ENCODE measurements at regions not wholly inside any gene's neighbourhood (a gene's known extent, or its start where the extent isn't known, plus 50 kb on each side); places are given as distances from the start of the nearest gene placed in this dataset.
"Not testable (repeated sequence)": the region's sequence is repeated elsewhere in the genome, so short reads cannot be mapped to it uniquely, and the experiment has no call there.

- DNase-seq = no peak
Measured at GRCh38 chr3:3433711-3434110, 254.2 kb upstream of the CRBN start.

DNA sequence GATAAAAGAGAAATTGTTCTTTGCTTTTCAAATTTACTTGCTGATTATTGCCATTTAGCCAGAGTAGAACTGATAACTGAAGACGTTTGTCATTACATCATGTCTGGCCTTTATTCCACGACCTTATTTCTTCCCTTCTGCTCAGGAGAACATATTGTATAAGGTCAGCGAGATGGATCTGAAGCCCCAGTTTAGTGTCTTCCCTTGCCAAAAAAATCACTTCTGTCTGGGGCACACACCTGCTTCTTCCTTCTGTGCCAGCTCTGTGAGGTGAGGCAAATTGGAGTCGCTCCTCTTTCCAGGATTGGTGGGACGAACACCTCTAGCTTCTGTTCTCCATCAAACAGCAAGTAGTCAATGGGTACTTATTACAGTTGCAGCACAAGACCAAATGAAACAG, 250.3 kb upstream of the CRBN start:
- DNase-seq = no peak

DNA sequence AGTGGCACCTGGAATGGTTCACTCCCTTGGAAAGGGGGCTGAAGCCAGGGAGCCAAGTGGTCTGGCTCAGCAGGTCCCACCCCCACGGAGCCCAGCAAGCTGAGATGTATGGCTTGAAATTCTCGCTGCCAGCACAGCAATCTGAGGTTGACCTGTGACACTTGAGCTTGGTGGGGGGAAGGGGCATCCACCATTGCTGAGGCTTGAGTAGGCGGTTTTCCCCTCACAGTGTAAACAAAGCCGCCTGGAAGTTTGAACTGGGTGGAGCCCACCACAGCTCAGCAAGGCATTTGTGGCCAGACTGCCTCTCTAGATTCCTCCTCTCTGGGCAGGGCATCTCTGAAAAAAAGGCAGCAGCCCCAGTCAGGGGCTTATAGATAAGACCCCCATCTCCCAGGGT, 228.2 kb upstream of the CRBN start:
- DNase-seq = not testable (repeated sequence)

- DNase-seq = no peak
Measured at GRCh38 chr3:3405131-3405530, 225.6 kb upstream of the CRBN start.

GRCh38 chr3:3403700-3404099, 224.2 kb upstream of the CRBN start:
- no peak for DNase-seq

DNA sequence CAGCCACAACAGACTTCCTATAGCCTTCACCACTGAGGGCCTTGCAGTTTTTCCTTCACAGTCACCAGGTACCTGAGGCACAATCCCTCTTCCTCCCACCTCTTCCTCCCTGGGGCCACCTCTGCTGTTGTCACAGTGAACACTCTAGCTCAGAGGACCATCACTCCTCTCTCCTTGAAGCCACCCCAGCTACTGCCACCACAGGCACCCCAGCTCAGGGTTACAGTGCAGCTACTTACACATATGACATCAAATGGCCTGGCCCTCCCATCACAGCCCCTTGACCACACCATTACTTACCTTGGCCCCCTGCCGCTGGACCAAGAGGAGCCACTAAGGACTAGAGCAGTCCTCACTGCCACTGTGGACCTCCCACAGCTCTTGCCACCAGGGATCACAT, 213.5 kb upstream of the CRBN start:
- no peak for DNase-seq

- DNase-seq = no peak
Measured at GRCh38 chr3:3383461-3383860, 204.0 kb upstream of the CRBN start.

DNA sequence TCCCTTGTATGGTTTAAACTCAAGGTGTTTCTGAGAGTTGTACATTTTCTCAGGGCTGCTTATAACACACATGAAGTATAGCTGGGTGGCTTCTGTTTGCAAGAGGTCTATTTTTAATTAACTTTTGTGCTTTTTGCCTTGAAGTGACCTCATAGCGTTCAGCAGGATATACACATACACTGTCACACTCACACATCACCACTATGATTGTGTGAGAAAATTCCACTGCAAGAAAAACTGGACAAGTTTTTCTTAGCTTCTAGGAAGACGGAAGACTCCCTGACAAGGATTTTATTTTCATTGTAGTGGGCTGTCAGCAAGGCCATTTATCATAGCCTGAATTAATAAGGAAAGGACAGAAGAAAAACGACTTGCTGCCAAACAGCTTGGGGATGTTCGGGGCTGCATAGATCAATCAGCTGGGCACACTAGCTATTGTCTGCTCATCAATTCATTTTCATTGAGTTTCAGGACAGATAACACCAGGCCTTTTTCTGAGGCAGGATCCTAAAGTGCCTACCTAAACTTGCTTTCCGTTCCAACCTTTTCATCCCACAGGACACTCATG, 192.8 kb upstream of the CRBN start:
- DNase-seq = no peak

GRCh38 chr3:3368306-3368705, 188.8 kb upstream of the CRBN start:
- DNase-seq = no peak

DNA sequence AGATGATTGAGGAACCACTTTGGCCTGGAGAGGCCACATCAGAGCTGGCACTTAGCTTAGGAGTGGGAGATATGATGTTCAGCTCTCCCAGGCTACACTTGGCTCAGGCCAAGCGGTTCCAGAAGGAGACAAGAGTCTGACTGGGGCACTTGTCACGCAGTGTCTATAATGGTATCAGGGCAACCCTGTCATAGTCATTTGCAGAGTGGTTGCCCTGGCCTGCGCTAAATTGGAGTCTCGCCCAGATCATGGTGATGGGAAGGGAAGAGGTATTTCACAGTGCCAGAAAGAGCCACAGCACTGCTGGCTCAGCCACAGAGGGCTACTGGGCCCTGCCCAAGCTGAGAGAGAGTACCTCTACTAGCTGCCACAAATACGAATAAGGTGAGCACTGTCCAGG, 186.9 kb upstream of the CRBN start:
- DNase-seq = no peak

DNA sequence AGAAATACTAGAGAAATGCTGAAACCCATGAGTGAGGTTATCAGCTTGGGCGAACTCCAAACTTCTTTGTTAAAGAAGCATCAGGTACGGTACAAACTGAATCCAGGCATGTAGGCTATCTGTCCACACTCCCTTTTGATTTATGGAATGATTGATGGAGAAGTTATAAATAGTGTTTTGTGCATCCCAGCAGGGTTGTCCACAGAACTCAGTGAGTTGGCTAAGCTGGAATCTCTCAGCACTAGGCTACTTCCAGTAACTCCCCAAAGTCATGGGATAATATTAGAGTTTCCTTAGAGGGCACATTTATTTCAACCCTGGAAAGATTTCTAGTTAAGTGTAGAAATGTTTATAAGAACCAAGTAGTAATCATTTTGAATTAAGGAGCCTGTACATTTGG, 186.2 kb upstream of the CRBN start:
- DNase-seq = no peak

DNA sequence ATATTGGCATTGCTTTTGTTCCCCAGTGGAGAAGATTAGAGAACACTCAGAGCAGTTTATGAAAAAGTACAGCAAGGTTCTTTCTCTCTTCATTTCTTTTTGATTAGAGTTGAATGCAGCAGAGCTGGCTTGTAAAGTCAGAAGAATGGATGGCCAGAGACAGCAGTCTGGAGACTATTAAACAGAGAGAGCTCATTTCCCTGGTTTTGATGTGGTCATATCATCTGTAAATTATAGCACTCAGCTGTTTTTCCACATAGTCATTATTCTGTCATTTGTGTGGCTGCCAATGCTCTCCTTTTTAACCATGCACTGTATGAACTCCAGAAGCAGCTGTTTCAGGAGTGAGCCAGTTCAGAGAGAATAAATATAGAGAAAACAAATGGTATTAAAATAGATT, 177.4 kb upstream of the CRBN start:
- no peak for DNase-seq

- no peak for DNase-seq
Measured at GRCh38 chr3:3355442-3355841, 176.0 kb upstream of the CRBN start.

DNA sequence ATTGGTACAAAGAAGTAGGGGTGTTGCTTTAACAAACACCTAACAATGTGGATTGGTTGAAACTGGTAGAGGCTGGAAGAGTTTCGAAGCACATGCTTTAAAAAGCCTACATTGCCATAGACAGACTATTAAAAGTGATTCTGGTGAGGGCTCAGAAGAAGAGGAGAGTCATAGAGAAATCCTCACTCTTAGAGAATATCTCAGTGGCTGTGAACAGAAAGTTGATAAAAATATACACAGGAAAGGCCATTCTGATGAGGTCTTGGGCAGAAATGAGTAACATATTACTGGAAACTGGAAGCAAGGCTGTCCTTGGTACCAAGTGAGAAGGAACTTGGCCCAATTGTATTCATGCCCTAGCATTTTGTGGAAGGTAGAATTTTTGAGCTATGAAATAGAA, 173.7 kb upstream of the CRBN start:
- no peak for DNase-seq

DNA sequence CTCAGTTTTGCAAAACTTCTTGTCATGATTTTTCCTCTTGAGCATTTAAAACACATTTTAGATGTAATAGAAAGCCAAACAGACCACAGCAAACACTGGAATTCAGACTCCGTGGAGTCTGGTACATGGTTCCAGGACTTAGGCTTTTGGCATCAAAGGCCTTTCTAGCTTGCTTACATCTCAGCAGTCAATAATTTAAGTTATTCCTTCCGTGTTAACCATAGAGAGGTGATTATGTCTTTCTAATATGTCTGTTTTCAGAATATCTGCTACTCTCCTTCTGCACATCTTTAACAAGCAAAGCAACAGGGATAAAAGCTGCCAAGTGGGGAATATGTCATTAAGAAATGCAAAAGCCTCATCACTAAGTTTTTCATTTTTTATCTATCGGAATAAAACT, 171.7 kb upstream of the CRBN start:
- no peak for DNase-seq

- DNase-seq = not testable (repeated sequence)
Measured at GRCh38 chr3:3347056-3347455, 167.6 kb upstream of the CRBN start.

- DNase-seq = no peak
Measured at GRCh38 chr3:3346556-3346955, 167.1 kb upstream of the CRBN start.

- DNase-seq = no peak
Measured at GRCh38 chr3:3342141-3342540, 162.7 kb upstream of the CRBN start.

DNA sequence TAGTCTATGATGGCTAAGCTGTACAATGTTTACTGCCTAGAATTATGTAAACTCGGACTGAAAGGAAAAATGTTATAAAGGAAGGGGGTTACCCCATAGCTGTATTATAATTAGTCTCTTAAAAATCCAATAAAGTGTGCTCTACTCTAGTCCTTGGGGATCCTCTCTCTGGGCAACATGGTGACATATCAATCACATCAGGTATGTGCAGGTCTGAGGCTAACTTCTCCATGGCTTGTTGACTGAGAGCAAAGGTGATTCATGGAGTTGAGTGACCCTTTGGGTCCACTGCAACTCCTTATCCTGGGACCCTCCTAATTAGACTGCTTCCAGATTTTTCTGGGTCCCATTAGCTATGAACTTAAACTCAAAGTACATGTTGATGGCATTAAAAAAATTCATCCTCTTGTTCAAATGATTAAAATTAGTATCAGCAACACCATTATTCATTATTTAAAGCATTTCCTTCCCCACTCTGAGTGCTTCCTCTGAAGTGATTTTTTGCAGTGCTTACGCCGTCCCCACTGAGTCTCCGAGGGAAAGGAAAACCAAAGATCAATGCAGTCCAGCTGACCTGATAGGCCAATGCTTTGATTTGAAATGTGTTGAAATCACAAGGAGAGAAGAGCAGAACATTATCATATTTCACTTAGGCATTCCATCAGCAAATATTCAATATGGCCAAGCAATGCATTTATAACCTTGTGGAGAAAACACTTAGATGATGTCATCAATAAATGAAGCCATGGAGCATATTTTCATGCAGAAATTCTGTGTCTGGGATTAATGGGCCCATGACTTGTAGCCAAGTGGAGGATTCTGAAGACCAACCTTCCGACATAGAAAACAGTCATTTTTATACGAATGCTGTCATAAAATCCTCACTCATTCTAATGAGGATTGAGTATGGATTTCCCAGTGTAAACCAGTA, 161.7 kb upstream of the CRBN start:
- no peak for DNase-seq

GRCh38 chr3:3340526-3340925, 161.0 kb upstream of the CRBN start:
- DNase-seq = no peak

DNA sequence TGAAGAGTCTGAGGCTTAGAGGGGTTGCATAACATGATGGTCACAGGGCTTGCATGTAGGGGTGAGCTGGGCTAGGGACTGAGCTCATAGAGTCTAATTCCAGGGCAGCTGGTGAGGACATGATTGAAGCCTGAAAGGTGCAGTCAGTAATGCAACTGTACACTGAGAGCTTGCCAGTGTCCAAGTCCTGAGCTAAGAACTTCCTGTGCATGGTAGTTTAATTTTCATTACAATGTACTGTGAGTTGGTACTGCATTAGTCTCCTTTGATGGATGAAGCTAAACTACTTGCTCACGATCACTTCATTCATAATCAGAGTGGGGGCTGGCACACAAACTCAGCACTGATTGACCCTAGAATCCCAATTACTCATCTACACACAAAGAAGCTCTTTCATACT, 156.4 kb upstream of the CRBN start:
- no peak for DNase-seq

DNA sequence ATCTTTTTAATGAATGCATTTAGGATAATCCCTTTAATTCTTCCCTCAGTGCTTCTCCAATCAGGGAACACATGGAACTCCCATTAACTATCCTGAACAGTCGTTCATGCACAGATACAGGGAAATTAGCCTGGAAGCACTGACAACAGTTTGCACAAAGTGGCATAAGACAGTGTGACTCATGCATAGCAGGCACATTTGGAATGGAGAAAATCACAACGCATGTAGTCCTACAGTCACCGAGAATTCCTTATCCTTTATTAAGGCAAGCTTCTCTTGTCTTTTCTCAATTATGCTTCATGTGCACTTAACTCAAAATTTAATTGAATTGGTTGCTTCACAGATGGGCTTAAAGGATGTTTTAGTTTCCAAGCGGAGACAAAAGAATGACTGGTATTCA, 155.0 kb upstream of the CRBN start:
- no peak for DNase-seq

DNA sequence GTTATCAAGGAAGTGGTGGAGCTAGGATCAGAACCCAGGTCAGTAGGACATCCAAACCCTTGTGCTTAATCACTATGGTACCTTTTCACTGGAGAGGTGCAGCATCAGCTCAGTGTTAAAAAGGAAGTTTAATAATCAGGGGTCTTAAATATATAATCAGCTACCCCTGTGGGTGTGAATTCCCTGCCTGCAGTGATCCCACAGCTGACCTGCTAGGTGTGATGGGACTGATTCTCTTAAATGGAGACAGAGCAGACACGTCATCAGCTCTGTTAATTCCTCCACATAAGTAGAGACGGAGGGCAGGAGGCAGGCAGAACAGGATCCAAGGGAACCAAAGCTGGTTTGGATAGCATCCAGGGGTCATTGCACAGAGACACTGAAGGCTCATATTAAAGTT, 154.1 kb upstream of the CRBN start:
- DNase-seq = no peak

DNA sequence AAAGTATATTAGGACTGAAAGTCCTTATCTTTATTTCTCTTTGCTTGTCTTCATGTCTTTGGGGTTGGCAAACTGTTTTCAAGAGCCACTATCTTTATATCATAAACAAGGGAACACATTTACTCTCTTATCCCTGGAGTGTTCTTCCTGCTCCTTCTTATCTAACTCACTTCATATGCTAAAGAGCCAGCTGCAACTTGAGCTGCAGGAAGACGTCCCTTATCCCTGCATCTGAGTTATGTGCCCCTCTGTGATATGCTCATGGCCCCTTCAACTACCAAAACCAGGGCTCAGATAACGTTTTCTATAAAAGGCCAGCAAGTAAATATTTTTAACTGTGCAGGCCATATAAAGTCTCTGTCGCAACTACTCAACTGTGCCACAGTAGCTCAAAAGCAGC, 137.0 kb upstream of the CRBN start:
- DNase-seq = no peak

Data from right kidney (tissue), 1 donor.